GM12891 (cell line): ENCODE measurements at regions not wholly inside any gene's neighbourhood (a gene's known extent, or its start where the extent isn't known, plus 50 kb on each side); places are given as distances from the start of the nearest gene placed in this dataset.

Experiments
- POLR2A ChIP-seq: IDR thresholded peaks from 2 replicates; pipeline ENCODE4 v1.6.1; 2011; ENCODE audit warnings: low read depth, low read length, control low read depth
- POLR2AphosphoS5 ChIP-seq: IDR thresholded peaks from 2 replicates; pipeline ENCODE4 v1.6.1; 2011; ENCODE audit warnings: low read depth, low read length, control low read depth
- SPI1 ChIP-seq: IDR thresholded peaks from 2 replicates; pipeline ENCODE4 v1.6.1; 2011; ENCODE audit warnings: low read depth, low read length, control low read depth
- TAF1 ChIP-seq: IDR thresholded peaks from 2 replicates; pipeline ENCODE4 v1.6.1; 2011; ENCODE audit warnings: low read depth, low read length, control low read depth

GRCh38 chr4:57190601-57191481 is 80.7 kb upstream of the IGFBP7 start:
- TF ChIP-seq POLR2AphosphoS5 = no peak
- no peak for TF ChIP-seq POLR2A
- no peak for TF ChIP-seq TAF1
- no peak for TF ChIP-seq SPI1
